ENCODE measurements at regions not wholly inside any gene's neighbourhood (a gene's known extent, or its start where the extent isn't known, plus 50 kb on each side); places are given as distances from the start of the nearest gene placed in this dataset.

DNA sequence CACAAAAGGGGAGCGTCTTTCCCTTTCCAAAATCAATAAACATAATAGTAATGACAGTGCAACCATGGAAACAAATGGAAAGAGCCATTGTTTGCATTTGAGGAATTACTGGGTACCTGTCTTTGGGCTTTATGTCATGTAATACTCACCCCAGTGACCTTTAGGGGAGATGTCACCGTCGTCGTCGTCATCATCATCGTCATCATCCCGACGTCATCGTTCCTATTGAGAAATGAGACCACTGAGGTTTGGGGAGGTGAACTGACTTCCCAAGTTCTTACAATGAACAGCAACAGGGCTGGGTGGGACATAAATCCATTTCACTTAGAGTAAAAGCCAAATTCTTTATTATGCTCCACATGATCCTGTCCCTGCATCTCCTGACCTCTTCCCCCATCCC is 168.9 kb upstream of the KAZN start:
- no peak for TF ChIP-seq POLR2A (IDR thresholded peaks at IDR 0.05; ENCODE audit: low read length)
- TF ChIP-seq, protein P1, sequence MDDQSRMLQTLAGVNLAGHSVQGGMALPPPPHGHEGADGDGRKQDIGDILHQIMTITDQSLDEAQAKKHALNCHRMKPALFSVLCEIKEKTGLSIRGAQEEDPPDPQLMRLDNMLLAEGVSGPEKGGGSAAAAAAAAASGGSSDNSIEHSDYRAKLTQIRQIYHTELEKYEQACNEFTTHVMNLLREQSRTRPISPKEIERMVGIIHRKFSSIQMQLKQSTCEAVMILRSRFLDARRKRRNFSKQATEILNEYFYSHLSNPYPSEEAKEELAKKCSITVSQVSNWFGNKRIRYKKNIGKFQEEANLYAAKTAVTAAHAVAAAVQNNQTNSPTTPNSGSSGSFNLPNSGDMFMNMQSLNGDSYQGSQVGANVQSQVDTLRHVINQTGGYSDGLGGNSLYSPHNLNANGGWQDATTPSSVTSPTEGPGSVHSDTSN (IDR thresholded peaks at IDR 0.05): no peak
